ENCODE measurements at regions not wholly inside any gene's neighbourhood (a gene's known extent, or its start where the extent isn't known, plus 50 kb on each side); places are given as distances from the start of the nearest gene placed in this dataset.

- Histone ChIP-seq H3K4me1 (no peaks in the 10 kb centered on the region), H3K4me3 (no peak overlapping the region), H3K27ac (no peak overlapping the region), H3K27me3 (no peaks in the 10 kb centered on the region), H3K9me3 (no peaks in the 10 kb centered on the region), H3K36me3 (no peaks in the 10 kb centered on the region)
- no peak for TF ChIP-seq CTCF (IDR thresholded peaks at IDR 0.05)
- ATAC-seq: no peak
- intact Hi-C loops (cut with DNase I): no loop called here
- DNase-seq: no peak
Measured at GRCh38 chr3:25057379-25057778, 370.7 kb upstream of the RARB start.

GRCh38 chr3:25064681-25065080 is 363.4 kb upstream of the RARB start:
- Histone ChIP-seq H3K4me1 (no peaks in the 10 kb centered on the region), H3K4me3 (no peak overlapping the region), H3K9me3 (no peaks in the 10 kb centered on the region), H3K27me3 (no peaks in the 10 kb centered on the region), H3K36me3 (no peaks in the 10 kb centered on the region), H3K27ac (no peak overlapping the region)
- ATAC-seq: no peak
- no peak for TF ChIP-seq CTCF (IDR thresholded peaks at IDR 0.05)
- no peak for DNase-seq
- intact Hi-C loops (cut with DNase I): no loop called here

GRCh38 chr3:25069970-25070369 is 358.1 kb upstream of the RARB start:
- H3K4me3 ChIP-seq: no peak overlapping the region
- no peaks in the 10 kb centered on the region for H3K9me3 ChIP-seq
- H3K4me1 ChIP-seq: no peaks in the 10 kb centered on the region
- no peaks in the 10 kb centered on the region for H3K27me3 ChIP-seq
- no peaks in the 10 kb centered on the region for H3K36me3 ChIP-seq
- ATAC-seq (no peak), DNase-seq (no peak)
- no peak overlapping the region for H3K27ac ChIP-seq
- no peak for TF ChIP-seq CTCF (IDR thresholded peaks at IDR 0.05)
- intact Hi-C loops (cut with DNase I): no loop called here

- Histone ChIP-seq H3K27me3 (no peaks in the 10 kb centered on the region), H3K9me3 (no peaks in the 10 kb centered on the region), H3K4me3 (no peak overlapping the region), H3K36me3 (no peaks in the 10 kb centered on the region), H3K4me1 (no peaks in the 10 kb centered on the region), H3K27ac (no peak overlapping the region)
- intact Hi-C loops (cut with DNase I): no loop called here
- ATAC-seq: no peak
- DNase-seq: no peak
- no peak for TF ChIP-seq CTCF (IDR thresholded peaks at IDR 0.05)
Measured at GRCh38 chr3:25071846-25072245, 356.2 kb upstream of the RARB start.

- Histone ChIP-seq H3K27me3 (no peaks in the 10 kb centered on the region), H3K27ac (no peak overlapping the region), H3K4me1 (no peaks in the 10 kb centered on the region), H3K36me3 (no peaks in the 10 kb centered on the region), H3K4me3 (no peak overlapping the region), H3K9me3 (no peaks in the 10 kb centered on the region)
- TF ChIP-seq CTCF (IDR thresholded peaks at IDR 0.05): no peak
- ATAC-seq (no peak), DNase-seq (no peak)
- intact Hi-C loops (cut with DNase I): no loop called here
Measured at GRCh38 chr3:25073423-25073822, 354.6 kb upstream of the RARB start.

GRCh38 chr3:25074149-25074548 is 353.9 kb upstream of the RARB start:
- no peak overlapping the region for H3K27ac ChIP-seq
- H3K27me3 ChIP-seq: no peaks in the 10 kb centered on the region
- intact Hi-C loops (cut with DNase I): no loop called here
- DNase-seq: no peak
- H3K4me1 ChIP-seq: no peaks in the 10 kb centered on the region
- no peaks in the 10 kb centered on the region for H3K9me3 ChIP-seq
- no peak for TF ChIP-seq CTCF (IDR thresholded peaks at IDR 0.05)
- no peak overlapping the region for H3K4me3 ChIP-seq
- H3K36me3 ChIP-seq: no peaks in the 10 kb centered on the region
- no peak for ATAC-seq
